Mesenchymal stem cell (in vitro differentiated cells and primary cell): ENCODE measurements at regions not wholly inside any gene's neighbourhood (a gene's known extent, or its start where the extent isn't known, plus 50 kb on each side); places are given as distances from the start of the nearest gene placed in this dataset.
A peak's percentile ranks its signal among the peaks of the same experiment; 100 is the strongest.

Experiments used
- DNase-seq: peaks from one replicate; pipeline ENCODE4 v3.0.0-alpha.2; 2013
- H2AFZ ChIP-seq: one replicate; pipeline ENCODE4 v1.6.1; 2013; ENCODE audit warnings: low read depth, mild to moderate bottlenecking, control low read depth, inconsistent platforms, low read length, moderate library complexity
- H2AK5ac ChIP-seq: 2 replicates; pipeline ENCODE4 v1.6.1; 2013; ENCODE audit warnings: low read length, moderate library complexity, mild to moderate bottlenecking, inconsistent platforms; ENCODE audit not compliant: severe bottlenecking
- H2BK120ac ChIP-seq: one replicate; pipeline ENCODE4 v1.6.1; 2013; ENCODE audit warnings: low read depth, mild to moderate bottlenecking, inconsistent platforms, low read length, moderate library complexity
- H2BK12ac ChIP-seq, 2 experiments: one replicate each; pipeline ENCODE4 v1.6.1; 2013; ENCODE audit warnings: inconsistent platforms in 2 of 2, low read length in 2 of 2, mild to moderate bottlenecking in 2 of 2, moderate library complexity in 2 of 2, control low read depth in 1 of 2
- H2BK15ac ChIP-seq: one replicate; pipeline ENCODE4 v1.6.1; 2013; ENCODE audit warnings: mild to moderate bottlenecking, low read depth, inconsistent platforms; ENCODE audit not compliant: poor library complexity, severe bottlenecking
- H2BK5ac ChIP-seq: 2 replicates; pipeline ENCODE4 v1.6.1; 2013; ENCODE audit warnings: low read depth, mild to moderate bottlenecking, low read length, control low read depth, inconsistent platforms; ENCODE audit not compliant: poor library complexity, severe bottlenecking
- H3K14ac ChIP-seq, 2 experiments: one replicate each; pipeline ENCODE4 v1.6.1; 2013; ENCODE audit warnings: inconsistent platforms in 2 of 2, low read length in 2 of 2, control low read depth in 1 of 2, mild to moderate bottlenecking in 1 of 2, moderate library complexity in 1 of 2
- H3K18ac ChIP-seq, 2 experiments: one replicate each; pipeline ENCODE4 v1.6.1; 2013; ENCODE audit warnings: inconsistent platforms in 2 of 2, low read length in 2 of 2, control low read depth in 1 of 2, low read depth in 1 of 2, mild to moderate bottlenecking in 1 of 2
- H3K23ac ChIP-seq, 2 experiments: one replicate each; pipeline ENCODE4 v1.6.1; 2013; ENCODE audit warnings: inconsistent platforms in 2 of 2, low read length in 2 of 2, mild to moderate bottlenecking in 2 of 2, moderate library complexity in 2 of 2, control low read depth in 1 of 2
- H3K27ac ChIP-seq: 2 replicates; pipeline ENCODE4 v1.5.1; 2013; ENCODE audit warnings: mild to moderate bottlenecking, moderate library complexity, low read length, control low read depth, inconsistent platforms; ENCODE audit not compliant: poor library complexity, severe bottlenecking
- H3K27me3 ChIP-seq, 2 experiments: 2 replicates each; pipeline versions ENCODE4 v1.6.1 to v1.7.0; 2013; ENCODE audit warnings: low read length in 2 of 2, mild to moderate bottlenecking in 2 of 2, moderate library complexity in 2 of 2, control low read depth in 1 of 2, inconsistent platforms in 1 of 2; ENCODE audit not compliant: control insufficient read depth in 1 of 2, insufficient read depth in 1 of 2
- H3K36me3 ChIP-seq, 2 experiments: 2 replicates each; pipeline versions ENCODE4 v1.6.1 to v1.7.0; 2013; ENCODE audit warnings: low read length in 2 of 2, control low read depth in 1 of 2, inconsistent platforms in 1 of 2, low read depth in 1 of 2, mild to moderate bottlenecking in 1 of 2; ENCODE audit not compliant: insufficient read depth in 2 of 2, control insufficient read depth in 1 of 2
- H3K4ac ChIP-seq, 2 experiments: one replicate each; pipeline ENCODE4 v1.6.1; 2013; ENCODE audit warnings: inconsistent platforms in 2 of 2, low read length in 2 of 2, mild to moderate bottlenecking in 2 of 2, moderate library complexity in 2 of 2, control low read depth in 1 of 2, low read depth in 1 of 2
- H3K4me1 ChIP-seq: 2 replicates; pipeline ENCODE4 v1.6.1; 2013; ENCODE audit warnings: low read depth, low read length, control low read depth; ENCODE audit not compliant: control insufficient read depth, insufficient read depth
- H3K4me2 ChIP-seq: 2 replicates; pipeline ENCODE4 v1.6.1; 2013; ENCODE audit warnings: low read length, mild to moderate bottlenecking, inconsistent platforms; ENCODE audit not compliant: poor library complexity, severe bottlenecking
- H3K4me3 ChIP-seq, 2 experiments: 2 replicates each; pipeline versions ENCODE4 v1.5.1 to v1.7.0; 2013; ENCODE audit warnings: low read length in 2 of 2, mild to moderate bottlenecking in 2 of 2, control low read depth in 1 of 2, low read depth in 1 of 2; ENCODE audit not compliant: insufficient read depth in 1 of 2
- H3K79me1 ChIP-seq: replicated peaks from 2 replicates; pipeline ENCODE4 v1.6.1; 2013; ENCODE audit warnings: mild to moderate bottlenecking, control low read depth, low read length, inconsistent platforms; ENCODE audit not compliant: poor library complexity, severe bottlenecking
- H3K9ac ChIP-seq: 2 replicates; pipeline ENCODE4 v1.7.0; 2013; ENCODE audit warnings: mild to moderate bottlenecking, low read length, moderate library complexity
- H3K9me3 ChIP-seq: 2 replicates; pipeline ENCODE4 v1.7.0; 2013; ENCODE audit warnings: mild to moderate bottlenecking, low read length; ENCODE audit not compliant: control insufficient read depth
- H4K8ac ChIP-seq: one replicate; pipeline ENCODE4 v1.6.1; 2013; ENCODE audit warnings: inconsistent platforms, mild to moderate bottlenecking, low read length, moderate library complexity
- H4K91ac ChIP-seq: one replicate; pipeline ENCODE4 v1.6.1; 2013; ENCODE audit warnings: mild to moderate bottlenecking, low read length, inconsistent platforms
- WGBS: methylation state at CpG from one replicate; pipeline ENCODE4 v1.1.7; 2013; ENCODE audit warnings: mixed read lengths; 5-methylcytosine and 5-hydroxymethylcytosine counted together

DNA sequence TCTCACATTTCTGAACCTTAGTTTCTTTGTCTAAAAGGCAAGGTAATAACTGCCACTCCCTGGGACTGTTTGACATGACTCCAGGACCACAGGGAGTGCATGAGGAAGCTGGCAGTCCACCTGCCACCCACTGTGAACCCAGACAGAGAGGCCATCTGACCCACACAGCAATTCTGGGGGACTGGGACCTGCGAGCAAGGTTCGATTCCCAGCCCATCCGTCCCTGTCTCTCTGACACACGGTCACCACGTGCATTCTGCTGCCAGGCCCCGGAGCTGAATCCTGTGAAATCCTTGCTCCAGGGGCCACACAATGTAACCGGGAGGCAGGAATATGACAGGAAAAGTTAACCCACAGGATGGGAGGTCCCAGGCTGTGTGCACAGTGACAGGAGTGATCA, 218.8 kb upstream of the FOXF1 start:
- Histone ChIP-seq H2BK12ac (peak overlapping the region; percentile 69 to 71), H4K91ac (peak overlapping the region; percentile 55), H2AFZ (no peak overlapping the region), H3K27ac (no peak overlapping the region), H3K14ac (peak overlapping the region in 1 of 2 experiments; percentile 9), H3K4me2 (no peak overlapping the region), H3K79me1 (no peaks in the 10 kb centered on the region), H3K9me3 (no peaks in the 10 kb centered on the region), H3K9ac (no peak overlapping the region), H2BK15ac (no peak overlapping the region), H3K4me3 (no peak overlapping the region), H2BK120ac (peak overlapping the region; percentile 73), H2BK5ac (no peak overlapping the region), H4K8ac (peak overlapping the region; percentile 7), H3K18ac (peak overlapping the region; percentile 46 to 71), H3K4ac (peak overlapping the region; percentile 5 to 20), H2AK5ac (no peak overlapping the region), H3K4me1 (no peaks in the 10 kb centered on the region), H3K23ac (peak overlapping the region in 1 of 2 experiments; percentile 48), H3K27me3 (peaks cover 66 to 100% of the 10 kb centered on the region in 2 experiments), H3K36me3 (no peaks in the 10 kb centered on the region)
- DNase-seq = no peak
- 89% methylated on average over 7 of the region's 7 CpGs for WGBS

DNA sequence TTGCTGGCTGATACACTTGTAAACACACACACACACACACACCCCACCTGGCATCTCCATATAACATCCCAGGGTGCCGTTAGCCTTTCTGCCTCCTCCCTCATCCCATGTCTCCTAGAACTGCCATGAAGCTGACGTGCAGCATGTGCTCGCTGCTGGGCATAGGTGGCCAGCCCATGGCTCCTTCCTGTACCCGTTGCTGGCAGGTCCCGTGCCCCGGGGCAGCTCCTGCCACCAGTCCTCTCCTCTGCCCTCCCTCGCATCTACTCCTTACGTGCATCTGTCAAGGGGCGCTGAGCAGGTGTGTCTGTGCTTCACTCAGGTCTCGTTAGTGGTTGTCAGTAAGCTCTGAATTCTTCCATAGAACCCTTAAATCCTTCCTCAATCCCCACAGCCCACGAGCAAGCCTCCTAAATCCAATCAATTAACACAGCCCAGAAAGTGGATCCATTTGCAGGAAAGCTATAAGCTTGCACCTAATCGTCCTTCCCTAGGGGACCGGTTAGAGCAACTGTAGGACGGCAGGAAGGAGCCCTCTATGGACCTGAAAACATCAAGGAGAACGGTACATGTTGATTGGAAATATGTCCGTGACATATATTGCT, 218.1 kb upstream of the FOXF1 start:
- Histone ChIP-seq H3K27me3 (peaks cover 66 to 100% of the 10 kb centered on the region in 2 experiments), H4K8ac (peak overlapping the region; percentile 52)

DNA sequence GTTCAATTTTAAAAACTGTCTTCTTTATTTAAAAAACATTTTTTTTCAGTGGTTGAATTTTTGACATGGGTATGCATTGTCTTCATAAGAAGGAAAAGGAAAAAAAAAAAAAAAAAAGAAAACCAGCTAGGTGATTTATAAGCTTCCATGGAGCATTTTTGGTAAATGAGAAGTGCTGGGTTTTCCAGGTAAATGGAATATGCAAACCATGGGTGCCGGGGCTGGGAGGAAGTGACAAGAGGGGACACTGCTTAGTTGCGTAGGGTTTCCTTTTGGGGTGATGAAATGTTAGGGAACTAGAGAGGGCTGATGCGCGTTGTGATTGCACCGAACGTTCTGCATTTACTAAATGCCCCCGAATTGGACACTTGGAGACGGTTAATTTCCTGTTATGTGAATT, 217.4 kb upstream of the FOXF1 start:
- Histone ChIP-seq H3K18ac (peak overlapping the region in 1 of 2 experiments; percentile 71), H2BK120ac (no peak overlapping the region)

More for the DNA sequence above, 218.1 kb upstream of the FOXF1 start:
- Histone ChIP-seq H3K9ac (no peak overlapping the region), H2BK120ac (peak overlapping the region; percentile 74), H3K79me1 (no peaks in the 10 kb centered on the region), H3K36me3 (no peaks in the 10 kb centered on the region), H2BK5ac (no peak overlapping the region), H3K4ac (peak overlapping the region; percentile 42 to 82), H2AFZ (no peak overlapping the region), H3K4me3 (no peak overlapping the region), H3K27ac (no peak overlapping the region), H3K14ac (peak overlapping the region in 1 of 2 experiments; percentile 30), H3K18ac (peak overlapping the region; percentile 54 to 77), H3K9me3 (no peaks in the 10 kb centered on the region), H2AK5ac (no peak overlapping the region), H2BK15ac (peak overlapping the region; percentile 86), H2BK12ac (peak overlapping the region; percentile 25 to 92), H3K23ac (no peak overlapping the region), H3K4me1 (no peaks in the 10 kb centered on the region), H4K91ac (peak overlapping the region; percentile 94), H3K4me2 (no peak overlapping the region)
- 84% methylated on average over 16 of the region's 16 CpGs for WGBS
- no peak for DNase-seq

DNA sequence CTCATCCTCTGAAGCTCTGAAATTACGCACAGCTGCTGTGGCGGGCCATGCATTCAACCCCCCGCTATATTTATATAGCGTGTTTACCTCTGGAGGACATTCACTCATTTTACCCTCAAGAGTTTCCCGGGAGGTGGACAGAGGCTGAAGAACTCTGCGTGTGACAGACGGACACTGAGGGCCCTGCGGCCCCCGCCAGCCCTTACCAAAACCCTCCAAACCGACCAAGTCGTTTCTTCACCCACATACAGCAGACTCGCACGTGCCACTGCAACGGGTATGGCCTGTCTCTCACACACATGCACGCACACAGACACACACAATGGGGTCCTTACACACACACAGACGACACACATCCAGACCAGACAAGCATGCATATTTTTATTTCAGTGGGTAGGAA, 216.4 kb upstream of the FOXF1 start:
- H3K4me3 ChIP-seq = no peak overlapping the region
- H3K27me3 ChIP-seq = peaks cover 66 to 100% of the 10 kb centered on the region in 2 experiments
- no peak overlapping the region for H3K4me2 ChIP-seq
- H3K9me3 ChIP-seq = no peaks in the 10 kb centered on the region
- H3K18ac ChIP-seq = peak overlapping the region; percentile 84 to 100
- no peak overlapping the region for H2BK5ac ChIP-seq
- peak overlapping the region; percentile 3 to 99 for H3K4ac ChIP-seq
- H4K8ac ChIP-seq = peak overlapping the region; percentile 14
- no peaks in the 10 kb centered on the region for H3K4me1 ChIP-seq
- no peak overlapping the region for H3K27ac ChIP-seq
- H4K91ac ChIP-seq = peak overlapping the region; percentile 84
- H3K9ac ChIP-seq = no peak overlapping the region
- no peak overlapping the region for H2AFZ ChIP-seq
- H3K14ac ChIP-seq = peak overlapping the region in 1 of 2 experiments; percentile 98
- H2BK120ac ChIP-seq = peak overlapping the region; percentile 89
- WGBS = 46% methylated on average over 16 of the region's 16 CpGs
- H3K23ac ChIP-seq = peak overlapping the region in 1 of 2 experiments; percentile 98
- peak overlapping the region; percentile 22 to 100 for H2BK12ac ChIP-seq
- H2AK5ac ChIP-seq = no peak overlapping the region
- DNase-seq = peak; percentile 71
- H3K36me3 ChIP-seq = no peaks in the 10 kb centered on the region
- no peaks in the 10 kb centered on the region for H3K79me1 ChIP-seq
- peak overlapping the region; percentile 94 for H2BK15ac ChIP-seq

More for the DNA sequence above, 217.4 kb upstream of the FOXF1 start:
- Histone ChIP-seq H3K23ac (no peak overlapping the region), H3K9me3 (no peaks in the 10 kb centered on the region), H3K4ac (peak overlapping the region in 1 of 2 experiments; percentile 88), H3K14ac (no peak overlapping the region), H2AFZ (no peak overlapping the region), H4K91ac (no peak overlapping the region), H3K27me3 (peaks cover 66 to 100% of the 10 kb centered on the region in 2 experiments), H3K27ac (no peak overlapping the region), H3K4me3 (no peak overlapping the region), H2AK5ac (no peak overlapping the region), H3K36me3 (no peaks in the 10 kb centered on the region), H3K79me1 (no peaks in the 10 kb centered on the region), H2BK5ac (no peak overlapping the region), H3K4me2 (no peak overlapping the region), H2BK15ac (no peak overlapping the region), H2BK12ac (peak overlapping the region in 1 of 2 experiments; percentile 93), H3K9ac (no peak overlapping the region), H4K8ac (peak overlapping the region; percentile 43), H3K4me1 (no peaks in the 10 kb centered on the region)
- no peak for DNase-seq
- WGBS = 96% methylated on average over 8 of the region's 8 CpGs
